GM18867 (cell line): ENCODE measurements at regions not wholly inside any gene's neighbourhood (a gene's known extent, or its start where the extent isn't known, plus 50 kb on each side); places are given as distances from the start of the nearest gene placed in this dataset.

Source experiments
- ATAC-seq: cut with Tn5 transposase; IDR thresholded peaks from one replicate; pipeline ENCODE4 v1.9.1; 2021; ENCODE audit warnings: mild to moderate bottlenecking, moderate library complexity; ENCODE audit not compliant: unreplicated experiment

DNA sequence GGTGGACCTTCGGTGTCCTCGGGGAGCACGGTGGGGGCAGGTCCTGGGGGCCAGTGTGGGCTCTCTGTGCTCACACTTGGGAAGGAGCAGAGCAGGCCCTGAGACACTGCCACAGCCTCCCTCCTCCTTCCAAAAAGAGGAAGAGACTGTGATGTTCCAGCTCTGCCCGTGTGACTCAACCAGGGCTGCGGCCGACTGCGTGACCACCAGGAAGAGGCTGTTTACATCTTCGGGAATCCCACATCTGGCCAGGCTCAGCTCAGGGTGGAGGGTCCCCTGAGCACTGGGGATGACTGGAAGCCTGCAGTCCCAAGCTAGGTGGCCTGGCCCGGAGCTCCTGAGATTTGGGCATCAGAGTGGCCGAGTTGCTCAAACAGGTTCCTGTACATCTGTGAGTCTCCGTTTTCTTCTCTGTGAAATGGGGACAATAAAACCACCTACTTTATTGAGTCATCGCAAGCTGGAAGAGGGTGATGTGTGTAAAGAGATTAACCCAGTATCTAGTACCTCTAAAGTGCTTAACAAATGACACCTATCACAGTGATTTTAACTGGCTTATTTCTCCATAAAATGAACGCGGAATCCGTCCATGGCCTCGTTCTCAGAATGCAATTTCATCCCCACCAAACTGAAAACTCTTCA, 242.1 kb downstream of the DLL1 start:
- no peak for ATAC-seq

GRCh38 chr6:170047823-170048222, 243.1 kb downstream of the DLL1 start:
- no peak for ATAC-seq

DNA sequence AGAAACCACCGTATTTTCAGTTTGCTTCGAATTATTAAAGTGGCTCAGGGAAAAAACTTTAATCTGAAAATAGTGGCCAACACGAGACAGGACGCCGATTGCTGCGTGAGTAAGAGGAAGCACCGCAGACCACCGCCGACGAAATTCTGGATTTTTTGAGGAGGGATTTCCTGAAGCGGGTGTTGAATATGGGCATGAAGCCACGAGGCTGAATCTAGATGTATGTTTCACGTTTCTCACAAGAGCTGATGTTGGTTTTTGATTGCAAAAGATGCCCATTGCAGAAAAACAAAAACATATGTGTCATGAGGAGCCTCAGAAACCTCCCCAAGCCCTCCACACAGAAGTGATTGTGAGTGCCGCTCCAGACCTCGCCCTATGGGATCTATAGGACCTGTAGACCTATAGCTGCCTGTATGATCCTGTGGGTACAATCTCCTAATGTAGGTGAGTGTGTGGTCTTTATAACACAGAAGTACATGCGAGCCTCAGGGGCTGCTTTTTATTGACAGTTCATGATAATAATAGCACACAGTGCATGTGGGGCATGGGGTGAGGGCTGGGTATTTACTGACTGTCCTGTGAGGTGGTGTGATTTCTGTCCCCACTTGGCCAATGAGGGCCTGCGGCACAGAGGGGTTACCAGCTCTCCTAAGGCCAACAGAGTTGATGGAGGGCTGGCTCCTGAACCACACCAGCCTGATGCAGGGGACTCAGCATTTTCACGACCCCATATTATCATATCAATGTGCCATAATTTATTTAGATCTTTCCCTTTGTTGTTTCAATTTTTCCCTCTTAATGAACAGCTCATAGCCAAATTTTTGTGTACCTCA, 243.9 kb downstream of the DLL1 start:
- no peak for ATAC-seq

DNA sequence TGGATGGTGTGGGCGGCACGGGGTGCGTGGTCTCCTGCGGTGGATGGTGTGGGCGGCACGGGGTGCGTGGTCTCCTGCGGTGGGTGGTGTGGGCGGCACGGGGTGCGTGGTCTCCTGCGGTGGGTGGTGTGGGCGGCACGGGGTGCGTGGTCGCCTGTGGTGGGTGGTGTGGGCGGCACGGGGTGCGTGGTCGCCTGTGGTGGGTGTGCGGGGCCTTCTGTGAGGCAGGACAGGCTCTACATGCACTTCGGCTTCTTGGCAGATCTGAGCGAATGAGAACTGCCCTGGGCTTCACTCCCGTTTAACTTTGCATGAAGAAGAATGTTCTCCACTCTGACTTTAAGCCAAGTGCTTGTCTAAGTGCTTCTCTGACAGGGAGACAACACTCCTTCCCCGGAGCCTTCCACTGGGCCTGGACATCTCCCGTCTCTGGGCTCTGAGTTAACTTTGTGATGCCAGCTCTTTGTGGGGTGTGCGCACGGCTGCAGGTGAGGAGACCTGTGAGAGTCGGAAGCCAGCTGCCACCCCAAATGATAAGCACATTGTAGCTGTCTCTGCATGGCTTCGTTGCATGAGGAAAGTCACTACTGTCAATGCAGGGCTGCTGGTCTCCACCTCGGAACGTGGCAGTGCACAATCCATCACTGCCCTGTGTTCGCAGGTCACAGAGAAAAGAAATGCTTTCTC, 244.8 kb downstream of the DLL1 start:
- ATAC-seq = no peak

DNA sequence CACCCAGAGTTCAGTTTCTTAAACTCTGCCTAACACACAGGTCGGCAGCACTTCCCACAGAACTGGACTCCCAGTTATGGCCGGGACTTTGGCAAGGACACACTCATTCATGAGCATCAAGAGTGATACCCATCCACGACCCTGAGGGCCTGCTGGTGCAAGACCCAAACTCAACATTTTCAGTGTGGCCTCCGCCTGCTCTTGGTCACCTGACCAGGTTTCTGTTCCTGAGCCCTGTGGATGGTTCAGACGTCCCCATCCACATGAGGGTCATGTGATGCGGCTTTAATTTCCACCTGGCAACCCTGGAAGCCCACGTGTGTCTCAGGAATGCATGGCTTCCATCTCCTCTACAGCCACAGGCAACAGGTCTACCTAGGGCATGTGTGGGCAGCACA, 245.3 kb downstream of the DLL1 start:
- ATAC-seq = no peak

DNA sequence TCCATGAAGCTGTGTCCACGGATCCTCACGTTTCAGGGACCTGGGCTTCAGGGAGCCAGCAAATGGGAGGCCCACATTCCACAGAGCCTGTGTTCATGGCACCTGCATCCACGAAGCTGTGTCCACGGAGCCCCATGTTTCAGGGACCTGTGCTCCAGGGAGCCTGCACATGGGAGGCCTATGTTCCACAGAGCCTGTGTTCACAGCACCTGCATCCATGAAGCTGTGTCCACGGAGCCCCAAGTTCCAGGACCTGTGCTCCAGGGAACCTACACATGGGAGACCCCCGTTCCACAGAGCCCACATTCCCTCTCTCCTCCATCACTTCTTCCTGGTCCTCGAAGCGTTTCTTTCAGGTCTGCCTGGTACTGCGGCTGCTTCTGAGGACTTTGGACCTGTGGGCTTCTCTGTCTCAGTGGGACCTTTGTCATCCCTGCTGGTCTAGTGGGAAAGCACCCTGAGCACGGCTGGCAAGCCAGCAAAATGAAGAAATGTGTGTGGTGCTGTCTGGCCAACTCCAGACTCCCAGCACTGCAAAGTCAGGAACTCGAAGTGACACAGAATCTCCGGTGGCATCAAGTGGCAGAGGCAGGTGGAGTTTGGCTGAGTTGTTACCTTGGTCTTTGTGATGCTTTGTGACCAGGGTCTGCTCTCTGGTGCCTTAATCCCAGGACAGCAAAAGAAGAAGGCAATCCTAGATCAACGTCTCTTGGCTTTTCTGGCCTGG, 245.9 kb downstream of the DLL1 start:
- no peak for ATAC-seq

DNA sequence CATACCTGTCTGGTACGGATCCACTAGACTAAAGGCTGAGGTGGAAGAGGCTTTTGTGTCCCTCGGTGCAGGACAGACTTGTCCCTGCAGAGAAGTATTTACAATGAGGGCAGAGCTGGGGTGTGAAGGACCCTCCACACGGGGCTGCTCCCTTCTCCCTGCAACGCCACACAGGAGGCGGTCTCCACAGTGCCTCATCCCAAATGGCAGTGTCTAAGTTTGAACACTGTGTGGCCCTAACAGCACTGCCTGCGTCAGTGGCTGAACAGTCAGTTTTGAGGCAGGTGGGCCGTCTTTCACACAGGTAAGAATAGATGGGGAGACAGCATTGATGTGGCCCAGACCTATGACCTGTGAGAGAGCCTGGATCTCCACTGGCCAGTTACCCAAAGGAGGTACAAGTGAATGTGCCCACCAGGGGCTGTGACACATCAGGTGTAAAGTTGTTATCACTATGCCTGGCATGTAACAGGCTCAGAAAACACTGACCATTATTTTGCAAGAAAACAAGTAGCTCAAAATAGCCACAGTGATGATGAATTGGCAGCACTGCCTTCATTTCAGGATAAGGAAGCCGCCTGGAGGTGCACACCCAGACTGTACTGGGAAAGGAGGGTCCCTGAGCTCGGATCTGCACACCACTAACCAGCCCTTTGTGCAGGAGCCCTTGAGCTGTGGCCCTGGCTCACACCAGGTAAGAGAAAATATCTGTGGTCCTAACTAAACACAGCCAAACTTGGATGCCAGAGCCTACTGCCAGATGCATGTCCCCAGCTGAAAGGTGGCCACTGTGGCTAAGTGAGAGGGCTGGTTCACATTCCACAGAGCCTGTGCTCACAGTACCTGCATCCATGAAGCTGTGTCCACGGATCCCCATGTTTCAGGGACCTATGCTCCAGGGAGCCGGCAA, 246.7 kb downstream of the DLL1 start:
- no peak for ATAC-seq

DNA sequence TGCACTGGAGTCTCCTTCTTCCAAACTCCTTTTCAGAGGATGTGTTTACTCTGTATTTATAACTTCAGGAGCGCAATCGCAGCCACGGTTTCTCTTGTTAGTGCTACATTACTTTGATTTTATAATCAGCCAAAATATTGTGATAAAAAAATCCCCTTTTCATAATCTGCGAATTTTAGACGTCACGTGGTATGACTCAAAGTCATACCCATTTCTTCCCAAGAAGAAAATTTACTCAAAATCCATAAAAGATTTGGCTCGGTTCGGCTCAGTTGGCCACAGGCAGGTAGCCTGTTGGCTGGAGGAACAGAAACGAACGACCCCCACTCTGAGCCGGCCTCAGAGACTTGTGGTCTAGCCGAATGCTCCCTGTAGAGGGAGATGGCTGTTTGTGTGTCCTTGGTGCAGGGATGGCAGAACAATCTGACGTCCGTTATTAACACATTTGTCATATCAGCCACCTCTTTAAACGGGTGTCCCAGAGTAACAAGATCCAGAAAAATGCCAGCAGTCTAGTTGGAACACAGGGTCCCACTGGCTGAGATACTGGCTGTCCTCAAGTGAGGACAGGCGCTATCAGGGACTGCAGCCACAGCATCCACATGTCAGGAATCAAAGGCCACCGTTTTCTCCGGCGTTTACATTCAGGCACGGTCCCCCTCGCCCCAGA, 247.6 kb downstream of the DLL1 start:
- no peak for ATAC-seq

DNA sequence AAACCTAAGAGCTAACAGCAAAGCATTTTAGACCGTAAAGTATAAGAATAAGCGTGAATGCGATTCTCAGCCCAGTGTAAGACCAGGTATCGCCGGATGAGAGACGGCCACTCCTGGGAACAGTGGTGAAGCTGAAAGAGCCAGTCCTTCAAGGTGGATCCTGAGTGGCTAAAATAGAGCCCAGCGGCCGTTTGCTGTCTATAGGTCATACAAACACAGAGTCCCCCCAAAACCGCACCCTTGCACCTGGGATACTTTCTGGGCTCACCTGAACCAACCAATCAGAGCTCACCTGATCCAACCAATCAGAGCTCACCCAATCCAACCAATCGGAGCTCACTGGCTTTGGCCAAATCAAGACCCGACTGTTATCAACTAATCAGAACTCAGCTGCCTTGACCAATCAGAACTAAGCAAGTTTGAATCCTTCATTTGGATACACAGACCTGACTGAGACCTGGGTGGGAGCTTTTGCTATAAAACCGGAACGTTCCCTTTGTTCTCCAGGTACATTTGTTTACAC, 248.2 kb downstream of the DLL1 start:
- ATAC-seq = no peak

DNA sequence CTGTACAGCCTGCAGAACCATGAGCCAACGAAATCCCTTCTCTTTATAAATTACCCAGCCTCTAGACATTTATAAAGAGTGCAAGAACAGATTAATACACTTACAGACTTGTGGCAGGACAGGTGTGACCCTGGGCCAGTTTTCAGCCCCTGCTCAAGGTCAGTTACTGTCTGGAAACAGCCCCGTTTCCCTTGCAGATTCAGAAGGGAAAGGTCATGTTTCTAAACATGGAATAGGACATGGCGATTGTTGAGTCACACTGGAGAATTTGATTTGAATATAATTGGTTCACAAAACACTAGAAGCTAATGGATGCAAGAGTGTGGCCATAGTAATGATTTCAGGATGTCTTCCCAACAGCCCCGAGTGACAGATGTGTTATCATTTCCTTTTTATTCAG, 248.8 kb downstream of the DLL1 start:
- ATAC-seq = no peak

GRCh38 chr6:170041526-170041925, 249.4 kb downstream of the DLL1 start:
- no peak for ATAC-seq

- no peak for ATAC-seq
These were observed 250.0 kb downstream of the DLL1 start for GRCh38 chr6:170040906-170041305.

DNA sequence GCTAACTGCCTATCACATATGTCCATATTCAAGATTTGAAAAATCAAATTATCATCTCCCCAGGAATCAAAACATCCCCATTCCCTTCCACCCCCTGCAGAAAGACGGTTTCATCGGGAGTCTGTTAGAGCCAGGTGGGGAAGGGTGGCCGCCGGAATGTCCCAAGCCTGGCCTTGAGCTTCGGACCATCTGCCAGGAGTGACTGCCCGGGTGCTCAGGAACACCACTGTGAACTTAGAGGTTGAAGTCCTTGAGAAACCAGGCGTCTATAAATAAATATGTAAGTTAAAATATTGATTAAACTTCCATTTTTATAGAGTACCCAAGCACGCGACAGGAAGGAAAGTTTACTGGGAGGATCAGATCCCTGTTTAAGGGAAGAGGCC, 250.8 kb downstream of the DLL1 start:
- no peak for ATAC-seq

DNA sequence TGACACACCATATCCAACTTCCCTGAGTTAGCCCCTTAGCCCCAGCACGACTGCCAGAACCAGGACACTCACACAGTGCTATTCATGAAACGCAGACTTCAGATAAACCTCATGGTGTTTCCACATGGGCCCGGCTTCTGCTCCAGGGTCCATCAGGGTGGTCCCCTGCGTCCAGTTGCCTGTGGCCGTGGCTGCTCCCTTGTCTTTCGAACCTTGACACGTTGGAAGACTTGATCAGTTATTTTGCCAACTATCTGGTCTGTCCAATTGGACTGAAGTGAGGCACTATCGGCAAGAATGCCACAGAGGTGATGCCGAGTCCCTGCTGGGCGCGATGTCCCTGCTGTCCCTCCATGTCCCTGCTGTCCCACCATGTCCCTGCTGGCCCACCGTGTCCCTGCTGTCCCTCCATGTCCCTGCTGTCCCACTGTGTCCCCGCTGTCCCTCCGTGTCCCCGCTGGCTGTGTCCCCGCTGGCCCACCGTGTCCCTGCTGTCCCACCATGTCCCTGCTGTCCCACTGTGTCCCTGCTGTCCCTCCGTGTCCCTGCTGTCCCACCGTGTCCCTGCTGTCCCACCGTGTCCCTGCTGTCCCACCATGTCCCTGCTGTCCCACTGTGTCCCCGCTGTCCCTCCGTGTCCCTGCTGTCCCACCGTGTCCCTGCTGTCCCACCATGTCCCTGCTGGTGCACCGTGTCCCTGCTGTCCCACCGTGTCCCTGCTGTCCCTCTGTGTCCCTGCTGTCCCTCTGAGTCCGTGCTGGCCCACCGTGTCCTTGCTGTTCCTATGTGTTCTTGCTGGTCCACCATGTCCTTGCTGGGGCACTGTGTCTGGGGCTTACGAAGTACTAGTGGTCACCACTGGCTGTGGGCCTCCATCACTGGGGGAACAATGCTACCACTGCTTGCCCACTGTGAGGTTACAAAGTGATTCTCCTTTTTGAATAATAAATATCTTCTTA, 251.4 kb downstream of the DLL1 start:
- no peak for ATAC-seq

GRCh38 chr6:170038708-170039107, 252.2 kb downstream of the DLL1 start:
- no peak for ATAC-seq

GRCh38 chr6:170038251-170038650, 252.6 kb downstream of the DLL1 start:
- no peak for ATAC-seq

DNA sequence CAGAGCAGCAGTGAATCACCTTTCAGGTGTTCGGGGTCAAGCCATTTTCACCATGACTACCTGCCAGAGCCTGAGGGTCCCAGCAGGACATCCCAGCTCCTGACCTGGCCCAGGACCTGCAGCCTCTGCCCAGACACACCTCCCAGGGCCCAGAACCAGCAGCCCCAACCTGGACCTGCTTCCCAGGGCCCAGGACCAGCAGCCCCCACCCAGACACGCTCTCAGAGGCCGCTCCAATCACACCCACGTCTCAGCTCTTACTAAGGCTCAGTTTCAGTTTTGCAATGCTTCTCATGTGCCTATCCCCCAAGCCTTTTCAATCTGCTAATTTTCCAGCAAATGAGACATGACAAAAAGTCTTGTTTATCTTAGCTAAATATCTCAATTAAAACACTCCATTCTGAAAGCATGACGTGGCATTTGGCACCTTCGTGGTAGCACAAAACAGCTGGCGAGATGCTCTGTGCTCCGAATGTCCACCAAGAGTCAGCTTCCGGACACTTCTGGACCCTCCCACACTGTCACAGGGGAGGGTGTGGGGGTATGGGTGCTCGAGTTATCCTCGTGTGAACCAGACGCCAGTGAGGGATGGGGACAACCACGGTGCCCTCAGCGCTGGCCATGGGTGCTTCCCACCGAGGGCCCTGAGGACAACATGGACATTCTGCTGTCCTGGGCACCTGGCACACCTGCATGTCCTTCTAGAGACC, 253.2 kb downstream of the DLL1 start:
- no peak for ATAC-seq

DNA sequence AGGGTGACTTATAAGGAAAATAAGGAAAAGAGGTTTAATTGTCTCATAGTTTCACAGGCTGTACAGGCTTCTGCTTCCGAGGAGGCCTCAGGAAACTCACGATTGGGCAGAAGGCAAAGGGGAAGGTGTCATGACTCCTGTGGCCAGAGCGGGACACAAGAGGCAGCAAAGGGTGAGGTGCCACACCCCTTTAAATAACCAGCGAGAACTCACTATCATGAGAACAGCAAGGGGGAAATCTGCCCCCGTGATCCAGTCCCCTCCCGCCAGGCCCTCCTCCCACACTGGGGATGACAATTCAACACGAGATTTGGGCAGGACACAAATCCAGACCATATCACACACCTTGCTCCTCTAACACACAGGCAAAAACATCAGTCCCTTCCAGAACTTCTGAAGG, 254.0 kb downstream of the DLL1 start:
- no peak for ATAC-seq
